CD4-positive, alpha-beta T cell (primary cell): ENCODE measurements at regions not wholly inside any gene's neighbourhood (a gene's known extent, or its start where the extent isn't known, plus 50 kb on each side); places are given as distances from the start of the nearest gene placed in this dataset.

Experiments
- ATAC-seq: fragments of 200-7000 bp; cut with Tn5 transposase; one replicate; pipeline ENCODE4 v1.10.0; 2022; ENCODE audit warnings: mild to moderate bottlenecking; ENCODE audit not compliant: poor library complexity
- CTCF ChIA-PET: fragments of 350-600 bp; sonication (Branson Sonifier 250); formaldehyde crosslinking; loops from one replicate; lab custom pipeline; 2021; ENCODE audit warnings: antibody characterized with exemption, inconsistent platforms; lab: Charles Lee
- POLR2A ChIA-PET: fragments of 350-600 bp; sonication (Branson Sonifier 250); formaldehyde crosslinking; loops from one replicate; lab custom pipeline; 2021; ENCODE audit warnings: antibody characterized with exemption, inconsistent platforms; lab: Charles Lee
- DNase-seq, 14 experiments: peaks; one replicate each; pipeline ENCODE4 v3.0.0-alpha.2; 2013 to 2020; ENCODE audit warnings: mixed read lengths in 2 of 14
- H3K27ac ChIP-seq, 2 donors: one replicate each; pipeline versions ENCODE4 v1.5.1 to v1.7.0; 2013; ENCODE audit warnings: low read length in 2 of 2, low read depth in 1 of 2, mild to moderate bottlenecking in 1 of 2
- H3K27me3 ChIP-seq, 2 experiments: 1 replicate in 1 of 2; 2 replicates in 1 of 2; pipeline versions ENCODE4 v1.6.1 to v1.7.0; 2013; ENCODE audit warnings: low read length in 2 of 2, control low read depth in 1 of 2, mild to moderate bottlenecking in 1 of 2, moderate library complexity in 1 of 2; ENCODE audit not compliant: insufficient read depth in 2 of 2, control insufficient read depth in 1 of 2
- H3K36me3 ChIP-seq: one replicate; pipeline ENCODE4 v1.6.1; 2013; ENCODE audit warnings: low read length, control low read depth; ENCODE audit not compliant: insufficient read depth
- H3K4me1 ChIP-seq: one replicate; pipeline ENCODE4 v1.6.1; 2013; ENCODE audit warnings: low read length, control low read depth; ENCODE audit not compliant: insufficient read depth
- H3K4me3 ChIP-seq: one replicate; pipeline ENCODE4 v1.5.1; 2013; ENCODE audit warnings: mild to moderate bottlenecking, low read length, moderate library complexity
- H3K9me3 ChIP-seq, 2 experiments: 1 replicate in 1 of 2; 2 replicates in 1 of 2; pipeline versions ENCODE4 v1.6.1 to v1.7.0; 2013; ENCODE audit warnings: low read length in 2 of 2, mild to moderate bottlenecking in 2 of 2, control low read depth in 1 of 2, moderate library complexity in 1 of 2; ENCODE audit not compliant: control insufficient read depth in 1 of 2, insufficient read depth in 1 of 2
- H3K27ac Mint-ChIP-seq: one replicate; pipeline ENCODE4 v1.8.0; 2020; ENCODE audit warnings: mixed read lengths
- H3K27me3 Mint-ChIP-seq: one replicate; pipeline ENCODE4 v1.8.0; 2021; ENCODE audit warnings: mixed read lengths
- H3K36me3 Mint-ChIP-seq: one replicate; pipeline ENCODE4 v1.8.0; 2021; ENCODE audit warnings: low read depth, mixed read lengths
- H3K4me1 Mint-ChIP-seq: one replicate; pipeline ENCODE4 v1.8.0; 2021; ENCODE audit warnings: low read depth, mixed read lengths
- H3K4me3 Mint-ChIP-seq: one replicate; pipeline ENCODE4 v1.8.0; 2020; ENCODE audit warnings: mild to moderate bottlenecking, mixed read lengths
- H3K9me3 Mint-ChIP-seq: one replicate; pipeline ENCODE4 v1.8.0; 2020; ENCODE audit warnings: mixed read lengths
- intact Hi-C, 2 experiments: fragments of 100-400 bp; cut with DNase I in 1 of 2; cut with micrococcal nuclease in 1 of 2; formaldehyde crosslinking; loops; one replicate each; pipeline versions ENCODE4 v1.15.1 to v1.9.0; 2023 to 2025; cut with DNase I, micrococcal nuclease
- TF ChIP-seq, protein P1 (sequence below): fragments of 200-600 bp; IDR thresholded peaks from one replicate; pipeline ENCODE4 v1.8.0; 2022; ENCODE audit warnings: antibody characterized with exemption, mild to moderate bottlenecking

DNA sequence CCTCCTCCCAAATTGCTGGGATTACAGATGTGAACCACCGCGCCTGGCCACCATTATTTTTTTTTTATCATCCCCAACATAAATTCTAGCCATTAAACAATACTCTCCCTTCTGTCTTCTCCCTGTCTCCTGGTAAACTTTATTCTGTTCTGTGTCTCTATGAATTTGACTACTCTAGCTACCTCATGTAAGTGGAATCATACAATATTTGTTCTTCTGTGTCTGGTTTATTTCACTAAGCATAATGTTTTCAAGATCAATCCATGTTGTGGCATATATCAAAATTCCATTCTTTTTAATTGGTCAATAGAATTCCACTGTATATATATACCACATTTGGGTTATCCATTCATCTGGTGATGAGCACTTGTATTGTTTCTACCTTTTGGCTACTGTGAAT is 71.6 kb downstream of the MCFD2 start:
- Mint-ChIP-seq H3K9me3 (no peaks in the 10 kb centered on the region), H3K36me3 (no peaks in the 10 kb centered on the region), H3K27ac (no peak overlapping the region), H3K4me3 (no peak overlapping the region), H3K4me1 (no peaks in the 10 kb centered on the region), H3K27me3 (peaks cover 5% of the 10 kb centered on the region)
- ChIA-PET POLR2A (no interaction called here), CTCF (no interaction called here)
- ATAC-seq (no peak), DNase-seq (no peak)
- intact Hi-C loops = no loop called here
- TF ChIP-seq, protein P1, sequence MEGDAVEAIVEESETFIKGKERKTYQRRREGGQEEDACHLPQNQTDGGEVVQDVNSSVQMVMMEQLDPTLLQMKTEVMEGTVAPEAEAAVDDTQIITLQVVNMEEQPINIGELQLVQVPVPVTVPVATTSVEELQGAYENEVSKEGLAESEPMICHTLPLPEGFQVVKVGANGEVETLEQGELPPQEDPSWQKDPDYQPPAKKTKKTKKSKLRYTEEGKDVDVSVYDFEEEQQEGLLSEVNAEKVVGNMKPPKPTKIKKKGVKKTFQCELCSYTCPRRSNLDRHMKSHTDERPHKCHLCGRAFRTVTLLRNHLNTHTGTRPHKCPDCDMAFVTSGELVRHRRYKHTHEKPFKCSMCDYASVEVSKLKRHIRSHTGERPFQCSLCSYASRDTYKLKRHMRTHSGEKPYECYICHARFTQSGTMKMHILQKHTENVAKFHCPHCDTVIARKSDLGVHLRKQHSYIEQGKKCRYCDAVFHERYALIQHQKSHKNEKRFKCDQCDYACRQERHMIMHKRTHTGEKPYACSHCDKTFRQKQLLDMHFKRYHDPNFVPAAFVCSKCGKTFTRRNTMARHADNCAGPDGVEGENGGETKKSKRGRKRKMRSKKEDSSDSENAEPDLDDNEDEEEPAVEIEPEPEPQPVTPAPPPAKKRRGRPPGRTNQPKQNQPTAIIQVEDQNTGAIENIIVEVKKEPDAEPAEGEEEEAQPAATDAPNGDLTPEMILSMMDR = no peak
- Histone ChIP-seq H3K4me3 (no peak overlapping the region), H3K27me3 (no peaks in the 10 kb centered on the region), H3K36me3 (no peaks in the 10 kb centered on the region), H3K9me3 (no peaks in the 10 kb centered on the region), H3K4me1 (no peaks in the 10 kb centered on the region), H3K27ac (no peak overlapping the region)

DNA sequence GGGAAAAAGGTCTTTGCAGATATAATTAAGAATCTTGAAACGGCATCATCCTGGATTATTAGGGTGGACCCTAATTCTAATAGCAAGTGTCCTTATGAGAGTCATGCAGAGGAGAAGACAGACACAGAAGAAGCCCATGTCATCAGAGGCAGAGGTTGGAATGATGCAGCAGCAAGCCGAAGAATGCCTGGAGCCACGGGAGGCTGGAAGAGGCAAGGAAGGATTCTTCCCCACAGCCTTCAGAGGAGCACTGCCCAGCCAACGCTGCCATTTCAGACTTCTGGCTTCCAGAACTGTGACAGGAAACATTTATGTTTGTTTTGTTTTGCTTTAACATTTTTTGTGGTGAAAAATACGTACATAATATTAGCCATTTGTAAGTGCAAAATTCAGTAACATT is 72.3 kb downstream of the MCFD2 start:
- no peak for DNase-seq
- Histone ChIP-seq H3K27ac (no peak overlapping the region), H3K27me3 (no peaks in the 10 kb centered on the region), H3K36me3 (no peaks in the 10 kb centered on the region), H3K4me1 (no peaks in the 10 kb centered on the region), H3K4me3 (no peak overlapping the region), H3K9me3 (no peaks in the 10 kb centered on the region)
- intact Hi-C loops = no loop called here
- ATAC-seq = no peak
- Mint-ChIP-seq H3K4me3 (no peak overlapping the region), H3K9me3 (no peaks in the 10 kb centered on the region), H3K4me1 (no peaks in the 10 kb centered on the region), H3K36me3 (no peaks in the 10 kb centered on the region), H3K27me3 (peaks cover 5% of the 10 kb centered on the region), H3K27ac (no peak overlapping the region)
- POLR2A ChIA-PET = no interaction called here
- CTCF ChIA-PET = no interaction called here
- TF ChIP-seq, protein P1 = no peak

DNA sequence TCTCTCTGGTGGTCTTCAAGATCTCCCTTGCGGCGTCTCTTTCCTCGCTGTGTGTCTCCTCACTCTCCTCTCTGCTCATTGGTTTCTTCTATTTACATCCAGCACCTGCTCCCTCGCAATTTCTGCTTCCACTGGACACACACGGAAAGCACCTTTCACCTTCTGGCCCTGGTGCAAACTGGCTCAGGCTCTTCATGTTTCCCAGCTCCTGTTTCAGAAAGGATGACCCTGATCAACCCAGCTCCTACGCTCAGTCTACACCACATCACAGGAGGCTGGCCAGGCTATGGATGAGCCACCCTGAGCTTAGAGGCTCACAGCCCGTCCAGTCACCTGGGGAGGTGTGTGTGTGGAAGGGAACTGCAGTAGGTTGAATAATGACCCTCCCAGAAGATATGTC is 72.7 kb downstream of the MCFD2 start:
- Mint-ChIP-seq H3K27ac (no peak overlapping the region), H3K9me3 (no peaks in the 10 kb centered on the region), H3K4me1 (no peaks in the 10 kb centered on the region), H3K4me3 (no peak overlapping the region), H3K36me3 (no peaks in the 10 kb centered on the region), H3K27me3 (peaks cover 5% of the 10 kb centered on the region)
- CTCF ChIA-PET = no interaction called here
- Histone ChIP-seq H3K9me3 (no peaks in the 10 kb centered on the region), H3K27me3 (no peaks in the 10 kb centered on the region), H3K27ac (no peak overlapping the region), H3K4me1 (no peaks in the 10 kb centered on the region), H3K36me3 (no peaks in the 10 kb centered on the region), H3K4me3 (no peak overlapping the region)
- intact Hi-C loops = no loop called here
- DNase-seq = no peak
- ATAC-seq = no peak
- POLR2A ChIA-PET = no interaction called here
- TF ChIP-seq, protein P1 = no peak
